ENCODE measurements at regions not wholly inside any gene's neighbourhood (a gene's known extent, or its start where the extent isn't known, plus 50 kb on each side); places are given as distances from the start of the nearest gene placed in this dataset.

DNA sequence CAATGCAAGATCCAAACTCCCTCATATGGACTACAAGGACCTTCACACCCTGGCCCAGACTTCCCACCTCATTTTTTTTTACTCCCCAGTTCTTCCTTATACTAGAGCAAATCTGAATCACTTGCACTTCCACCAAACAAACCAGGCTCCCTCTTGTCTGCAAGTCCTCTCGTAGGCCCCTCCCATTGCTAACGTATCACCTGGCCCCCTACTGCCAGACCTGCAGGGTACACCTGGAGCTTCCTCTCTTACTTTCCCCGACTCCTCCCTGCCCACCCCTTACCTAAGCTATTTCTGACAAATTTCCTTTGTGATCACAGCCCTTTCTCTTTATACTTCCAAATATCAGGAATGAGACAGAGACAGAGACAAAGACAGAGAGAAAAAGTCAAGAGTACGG lies 463.9 kb downstream of the GALC start:
- Histone ChIP-seq H3K36me3 (ENCODE audit: insufficient read depth, low read length) (no peaks in the 10 kb centered on the region), H4K20me1 (ENCODE audit: insufficient read depth, low read length) (no peaks in the 10 kb centered on the region), H3K27ac (ENCODE audit: low read depth, low read length) (no peak overlapping the region), H3K79me2 (ENCODE audit: insufficient read depth, low read length) (no peaks in the 10 kb centered on the region), H3K4me2 (ENCODE audit: insufficient read depth, low read length) (no peak overlapping the region), H3K4me3 (ENCODE audit: insufficient read depth, low read length) (no peak overlapping the region), H3K9me3 (ENCODE audit: low read depth, low read length) (no peaks in the 10 kb centered on the region), H3K27me3 (ENCODE audit: insufficient read depth, low read length) (no peaks in the 10 kb centered on the region), H2AFZ (ENCODE audit: low read length) (no peak overlapping the region), H3K4me1 (ENCODE audit: insufficient read depth, low read length) (no peaks in the 10 kb centered on the region)
- no peak for DNase-seq (ENCODE audit: insufficient read length, low spot score, missing footprints)
- no peak for TF ChIP-seq CTCF (IDR thresholded peaks at IDR 0.05; ENCODE audit: extremely low read depth, low read depth, low read length)

DNA sequence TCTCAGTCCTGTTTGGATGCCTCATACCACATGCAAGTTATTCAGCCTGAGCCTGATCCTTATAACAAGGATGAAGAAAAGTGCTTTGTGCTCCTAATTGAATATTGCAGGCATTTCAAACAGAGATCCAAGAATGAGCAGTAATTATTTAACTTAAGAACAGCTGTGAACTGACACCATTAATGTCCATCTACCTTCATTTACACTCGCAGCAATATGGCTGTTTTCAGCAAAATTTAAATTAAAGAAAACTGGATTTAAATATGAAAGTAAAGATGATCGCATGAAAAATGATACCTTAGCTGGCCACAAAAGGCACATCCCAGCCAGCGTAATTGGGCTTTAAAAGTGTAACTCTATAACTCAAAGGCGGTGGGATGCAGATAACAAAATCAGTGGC lies 466.3 kb downstream of the GALC start:
- H3K79me2 ChIP-seq (ENCODE audit: insufficient read depth, low read length): no peaks in the 10 kb centered on the region
- H3K4me2 ChIP-seq (ENCODE audit: insufficient read depth, low read length): no peak overlapping the region
- H3K27ac ChIP-seq (ENCODE audit: low read depth, low read length): no peak overlapping the region
- H3K9me3 ChIP-seq (ENCODE audit: low read depth, low read length): no peaks in the 10 kb centered on the region
- no peak overlapping the region for H2AFZ ChIP-seq (ENCODE audit: low read length)
- H4K20me1 ChIP-seq (ENCODE audit: insufficient read depth, low read length): no peaks in the 10 kb centered on the region
- H3K4me3 ChIP-seq (ENCODE audit: insufficient read depth, low read length): no peak overlapping the region
- DNase-seq (ENCODE audit: insufficient read length, low spot score, missing footprints): no peak
- no peaks in the 10 kb centered on the region for H3K27me3 ChIP-seq (ENCODE audit: insufficient read depth, low read length)
- no peak for TF ChIP-seq CTCF (IDR thresholded peaks at IDR 0.05; ENCODE audit: extremely low read depth, low read depth, low read length)
- no peaks in the 10 kb centered on the region for H3K4me1 ChIP-seq (ENCODE audit: insufficient read depth, low read length)
- H3K36me3 ChIP-seq (ENCODE audit: insufficient read depth, low read length): no peaks in the 10 kb centered on the region

- Histone ChIP-seq H3K36me3 (ENCODE audit: insufficient read depth, low read length) (no peaks in the 10 kb centered on the region), H3K27ac (ENCODE audit: low read depth, low read length) (no peak overlapping the region), H3K4me2 (ENCODE audit: insufficient read depth, low read length) (no peak overlapping the region), H2AFZ (ENCODE audit: low read length) (no peak overlapping the region), H3K4me3 (ENCODE audit: insufficient read depth, low read length) (no peak overlapping the region), H3K4me1 (ENCODE audit: insufficient read depth, low read length) (no peaks in the 10 kb centered on the region), H3K79me2 (ENCODE audit: insufficient read depth, low read length) (no peaks in the 10 kb centered on the region), H4K20me1 (ENCODE audit: insufficient read depth, low read length) (no peaks in the 10 kb centered on the region), H3K27me3 (ENCODE audit: insufficient read depth, low read length) (no peaks in the 10 kb centered on the region), H3K9me3 (ENCODE audit: low read depth, low read length) (no peaks in the 10 kb centered on the region)
- no peak for DNase-seq (ENCODE audit: insufficient read length, low spot score, missing footprints)
- no peak for TF ChIP-seq CTCF (IDR thresholded peaks at IDR 0.05; ENCODE audit: extremely low read depth, low read depth, low read length)
These were observed 469.0 kb downstream of the GALC start for GRCh38 chr14:87524011-87524410.

- H3K9me3 ChIP-seq (ENCODE audit: low read depth, low read length): no peaks in the 10 kb centered on the region
- no peak for TF ChIP-seq CTCF (IDR thresholded peaks at IDR 0.05; ENCODE audit: extremely low read depth, low read depth, low read length)
These were observed 470.4 kb downstream of the GALC start for GRCh38 chr14:87522575-87522974.

More at GRCh38 chr14:87522575-87522974, 470.4 kb downstream of the GALC start:
- Histone ChIP-seq H3K4me3 (ENCODE audit: insufficient read depth, low read length) (no peak overlapping the region), H3K27me3 (ENCODE audit: insufficient read depth, low read length) (no peaks in the 10 kb centered on the region), H4K20me1 (ENCODE audit: insufficient read depth, low read length) (no peaks in the 10 kb centered on the region), H3K79me2 (ENCODE audit: insufficient read depth, low read length) (no peaks in the 10 kb centered on the region), H3K4me1 (ENCODE audit: insufficient read depth, low read length) (no peaks in the 10 kb centered on the region), H2AFZ (ENCODE audit: low read length) (no peak overlapping the region), H3K27ac (ENCODE audit: low read depth, low read length) (no peak overlapping the region), H3K36me3 (ENCODE audit: insufficient read depth, low read length) (no peaks in the 10 kb centered on the region), H3K4me2 (ENCODE audit: insufficient read depth, low read length) (no peak overlapping the region)
- no peak for DNase-seq (ENCODE audit: insufficient read length, low spot score, missing footprints)
